Type B pancreatic cell (in vitro differentiated cells): ENCODE measurements at regions not wholly inside any gene's neighbourhood (a gene's known extent, or its start where the extent isn't known, plus 50 kb on each side); places are given as distances from the start of the nearest gene placed in this dataset.

ENCODE experiments used
- DNase-seq: peaks from one replicate; pipeline ENCODE4 v3.0.0; 2021; ENCODE audit warnings: mixed read lengths; ENCODE audit not compliant: unreplicated experiment; ENCODE audit errors: extremely low spot score
- H3K27ac Mint-ChIP-seq: 2 replicates; pipeline ENCODE4 v1.8.0; 2021; ENCODE audit warnings: mild to moderate bottlenecking, mixed read lengths
- H3K27me3 Mint-ChIP-seq: 2 replicates; pipeline ENCODE4 v1.8.0; 2021; ENCODE audit warnings: mixed read lengths
- H3K36me3 Mint-ChIP-seq: 2 replicates; pipeline ENCODE4 v1.8.0; 2021; ENCODE audit warnings: mixed read lengths
- H3K4me1 Mint-ChIP-seq: one replicate; pipeline ENCODE4 v1.8.0; 2021; ENCODE audit warnings: mixed read lengths; ENCODE audit not compliant: unreplicated experiment
- H3K4me3 Mint-ChIP-seq: 2 replicates; pipeline ENCODE4 v1.8.0; 2021; ENCODE audit warnings: mild to moderate bottlenecking, mixed read lengths
- H3K9me3 Mint-ChIP-seq: 2 replicates; pipeline ENCODE4 v1.8.0; 2021; ENCODE audit warnings: mixed read lengths
- TF ChIP-seq, protein P1 (sequence below): fragments of 200-600 bp; sonication (generic); conservative IDR thresholded peaks from 2 replicates; pipeline ENCODE4 v1.5.0; 2021; ENCODE audit warnings: antibody characterized with exemption, mild to moderate bottlenecking

DNA sequence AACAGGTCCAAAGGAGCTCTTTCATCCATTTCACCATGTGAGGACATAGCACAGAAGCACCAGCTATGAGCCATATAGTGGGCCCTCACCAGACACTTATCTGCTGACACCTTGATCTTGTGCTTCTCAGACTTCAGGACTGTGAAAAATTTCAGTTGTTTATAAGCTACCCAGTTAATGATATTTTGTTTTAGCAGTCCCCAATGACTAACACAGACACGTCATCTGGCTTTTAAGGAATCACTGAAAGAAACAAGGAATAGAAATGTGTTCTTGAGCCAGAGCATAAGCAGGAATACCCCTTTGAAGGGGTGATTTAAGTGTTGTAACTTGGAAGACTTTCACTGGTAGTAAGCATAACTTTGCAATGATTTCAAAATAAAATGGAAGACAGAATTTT lies 214.7 kb upstream of the PTCHD4 start:
- no peaks in the 10 kb centered on the region for H3K9me3 Mint-ChIP-seq
- TF ChIP-seq, protein P1, sequence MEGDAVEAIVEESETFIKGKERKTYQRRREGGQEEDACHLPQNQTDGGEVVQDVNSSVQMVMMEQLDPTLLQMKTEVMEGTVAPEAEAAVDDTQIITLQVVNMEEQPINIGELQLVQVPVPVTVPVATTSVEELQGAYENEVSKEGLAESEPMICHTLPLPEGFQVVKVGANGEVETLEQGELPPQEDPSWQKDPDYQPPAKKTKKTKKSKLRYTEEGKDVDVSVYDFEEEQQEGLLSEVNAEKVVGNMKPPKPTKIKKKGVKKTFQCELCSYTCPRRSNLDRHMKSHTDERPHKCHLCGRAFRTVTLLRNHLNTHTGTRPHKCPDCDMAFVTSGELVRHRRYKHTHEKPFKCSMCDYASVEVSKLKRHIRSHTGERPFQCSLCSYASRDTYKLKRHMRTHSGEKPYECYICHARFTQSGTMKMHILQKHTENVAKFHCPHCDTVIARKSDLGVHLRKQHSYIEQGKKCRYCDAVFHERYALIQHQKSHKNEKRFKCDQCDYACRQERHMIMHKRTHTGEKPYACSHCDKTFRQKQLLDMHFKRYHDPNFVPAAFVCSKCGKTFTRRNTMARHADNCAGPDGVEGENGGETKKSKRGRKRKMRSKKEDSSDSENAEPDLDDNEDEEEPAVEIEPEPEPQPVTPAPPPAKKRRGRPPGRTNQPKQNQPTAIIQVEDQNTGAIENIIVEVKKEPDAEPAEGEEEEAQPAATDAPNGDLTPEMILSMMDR: no peak
- H3K4me1 Mint-ChIP-seq: no peaks in the 10 kb centered on the region
- H3K27ac Mint-ChIP-seq: no peak overlapping the region
- no peak overlapping the region for H3K4me3 Mint-ChIP-seq
- no peaks in the 10 kb centered on the region for H3K36me3 Mint-ChIP-seq
- DNase-seq: no peak
- no peaks in the 10 kb centered on the region for H3K27me3 Mint-ChIP-seq

DNA sequence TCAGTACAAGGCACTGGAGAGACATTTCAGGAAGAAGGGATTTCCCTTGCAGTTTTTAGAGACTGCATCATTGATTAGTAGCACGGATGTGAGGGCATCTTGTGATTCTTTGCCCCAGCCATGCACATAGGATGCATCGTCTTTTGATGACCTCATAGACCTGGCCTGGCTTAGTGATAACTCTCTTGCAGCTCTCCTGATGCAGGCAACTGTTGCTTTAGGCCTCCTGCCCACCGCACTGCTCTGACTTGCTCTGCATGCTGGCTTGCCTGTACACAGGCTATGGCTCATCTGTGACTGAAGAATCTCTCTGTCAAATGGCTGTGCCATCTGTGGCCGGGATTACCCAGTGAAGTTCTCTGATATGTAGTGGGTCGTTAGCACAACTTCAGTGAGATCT lies 207.7 kb upstream of the PTCHD4 start:
- H3K27ac Mint-ChIP-seq: no peak overlapping the region
- no peaks in the 10 kb centered on the region for H3K4me1 Mint-ChIP-seq
- H3K27me3 Mint-ChIP-seq: no peaks in the 10 kb centered on the region
- TF ChIP-seq, protein P1: no peak
- H3K4me3 Mint-ChIP-seq: no peak overlapping the region
- DNase-seq: no peak
- H3K9me3 Mint-ChIP-seq: peaks cover 10% of the 10 kb centered on the region
- peaks cover 3% of the 10 kb centered on the region for H3K36me3 Mint-ChIP-seq

DNA sequence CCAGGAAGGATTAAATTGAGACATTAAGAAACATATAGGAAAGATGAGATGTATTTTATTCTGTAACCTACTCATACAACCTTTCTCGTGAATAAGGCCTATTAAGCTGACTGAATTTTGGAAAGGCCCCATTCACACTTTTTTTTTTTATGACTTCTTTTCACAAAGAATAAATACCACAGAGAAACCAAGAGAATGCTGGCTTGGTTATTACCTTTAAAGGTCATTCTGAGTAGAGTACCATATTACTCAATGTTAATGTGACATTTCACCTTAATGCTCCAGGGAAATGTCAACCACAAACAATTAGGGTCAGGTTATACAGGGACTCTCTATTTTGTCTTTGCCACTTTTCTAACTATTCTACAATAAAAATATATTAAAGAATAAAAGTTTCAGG lies 204.9 kb upstream of the PTCHD4 start:
- H3K9me3 Mint-ChIP-seq: peaks cover 10% of the 10 kb centered on the region
- no peaks in the 10 kb centered on the region for H3K27me3 Mint-ChIP-seq
- peaks cover 3% of the 10 kb centered on the region for H3K36me3 Mint-ChIP-seq
- H3K4me3 Mint-ChIP-seq: no peak overlapping the region
- H3K4me1 Mint-ChIP-seq: no peaks in the 10 kb centered on the region
- H3K27ac Mint-ChIP-seq: no peak overlapping the region
- TF ChIP-seq, protein P1: no peak
- no peak for DNase-seq

DNA sequence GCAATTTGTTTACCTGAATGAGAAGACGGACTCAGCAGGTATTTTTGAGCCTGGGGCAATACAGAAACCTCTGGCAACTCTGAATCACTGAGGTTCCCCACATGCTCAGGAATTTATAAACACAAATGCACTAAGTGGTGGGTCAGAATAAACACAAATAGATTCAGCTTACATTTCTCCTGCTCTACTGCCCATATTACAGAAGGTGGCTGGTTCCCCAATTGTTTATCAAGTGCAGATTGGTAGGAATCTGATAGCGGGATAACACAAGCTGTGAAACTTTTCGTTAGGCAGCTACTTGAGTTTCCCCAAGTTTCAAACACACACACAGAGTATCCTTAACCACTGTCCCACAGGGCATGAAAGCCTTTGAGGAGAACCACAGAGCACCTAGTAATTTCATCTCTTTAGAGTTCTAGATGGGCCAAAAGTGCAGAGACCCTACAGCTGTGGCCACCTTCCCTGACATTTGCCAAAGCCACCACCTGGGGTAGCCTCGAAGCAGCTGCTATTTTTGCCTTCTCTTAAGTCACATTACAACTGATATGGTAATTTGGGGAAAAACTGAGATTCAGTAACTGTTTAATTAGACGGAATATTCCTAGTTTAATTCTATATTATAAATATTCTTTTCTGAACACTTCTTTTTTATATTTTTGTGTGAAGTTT lies 204.2 kb upstream of the PTCHD4 start:
- Mint-ChIP-seq H3K36me3 (peaks cover 3% of the 10 kb centered on the region), H3K4me3 (no peak overlapping the region), H3K9me3 (peaks cover 10% of the 10 kb centered on the region), H3K27me3 (no peaks in the 10 kb centered on the region), H3K4me1 (no peaks in the 10 kb centered on the region), H3K27ac (no peak overlapping the region)
- TF ChIP-seq, protein P1: no peak
- DNase-seq: no peak

DNA sequence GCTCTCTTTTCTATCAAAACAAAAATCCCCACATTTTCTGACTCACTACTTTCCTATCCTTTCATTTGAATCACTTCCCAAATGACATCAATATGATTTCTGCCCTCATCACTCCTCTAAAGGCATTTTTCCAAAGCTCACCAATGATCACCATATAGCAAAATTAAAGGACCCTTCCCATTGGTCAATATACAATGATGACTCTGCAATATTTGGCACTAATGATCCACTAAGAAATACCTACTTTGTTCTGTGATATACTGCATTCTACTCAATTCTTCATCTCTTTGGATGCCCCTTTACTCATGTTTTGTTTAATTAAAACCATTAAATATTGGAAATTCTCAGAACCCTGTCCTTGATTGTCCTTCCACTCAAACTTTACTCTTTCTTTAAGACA lies 200.3 kb upstream of the PTCHD4 start:
- no peaks in the 10 kb centered on the region for H3K4me1 Mint-ChIP-seq
- H3K27ac Mint-ChIP-seq: no peak overlapping the region
- TF ChIP-seq, protein P1: no peak
- no peaks in the 10 kb centered on the region for H3K27me3 Mint-ChIP-seq
- DNase-seq: no peak
- H3K4me3 Mint-ChIP-seq: no peak overlapping the region
- H3K36me3 Mint-ChIP-seq: peaks cover 3% of the 10 kb centered on the region
- H3K9me3 Mint-ChIP-seq: peaks cover 4% of the 10 kb centered on the region

DNA sequence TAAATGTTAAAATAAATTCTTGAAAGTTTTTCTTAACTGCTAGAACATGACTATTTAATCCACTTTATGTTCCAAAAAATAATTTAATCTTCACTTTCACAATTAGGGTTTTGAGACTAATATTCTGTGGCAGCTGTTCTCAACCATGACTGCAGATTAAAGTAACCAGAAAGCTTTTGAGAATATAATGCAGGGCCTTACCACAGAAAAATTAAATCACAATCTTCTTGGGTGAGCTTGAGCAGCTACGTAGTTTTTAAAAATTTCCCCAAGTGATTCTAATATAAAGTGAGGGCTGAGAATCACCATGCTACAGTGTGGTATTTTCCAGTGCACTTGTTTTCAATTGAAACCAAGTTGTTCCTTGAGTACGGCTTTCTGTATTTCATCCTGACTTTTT lies 196.6 kb upstream of the PTCHD4 start:
- H3K4me3 Mint-ChIP-seq: no peak overlapping the region
- no peaks in the 10 kb centered on the region for H3K4me1 Mint-ChIP-seq
- TF ChIP-seq, protein P1: no peak
- no peaks in the 10 kb centered on the region for H3K9me3 Mint-ChIP-seq
- DNase-seq: no peak
- no peak overlapping the region for H3K27ac Mint-ChIP-seq
- no peaks in the 10 kb centered on the region for H3K27me3 Mint-ChIP-seq
- H3K36me3 Mint-ChIP-seq: no peaks in the 10 kb centered on the region
